GM12875 (cell line): ENCODE measurements at regions not wholly inside any gene's neighbourhood (a gene's known extent, or its start where the extent isn't known, plus 50 kb on each side); places are given as distances from the start of the nearest gene placed in this dataset.

Experiments used
- H3K4me3 ChIP-seq: one replicate; pipeline ENCODE4 v1.5.1; 2011; ENCODE audit warnings: low read depth, low read length, control low read depth
- CTCF ChIP-seq: IDR thresholded peaks from 2 replicates; pipeline ENCODE4 v1.5.1; 2011; ENCODE audit warnings: low read depth, mild to moderate bottlenecking, control low read depth, inconsistent platforms, low read length, moderate library complexity, borderline replicate concordance; ENCODE audit not compliant: insufficient read depth

GRCh38 chr6:163954088-163954775, 539.7 kb downstream of the QKI start:
- H3K4me3 ChIP-seq: no peak overlapping the region
- no peak for TF ChIP-seq CTCF

- TF ChIP-seq CTCF: no peak
- no peak overlapping the region for H3K4me3 ChIP-seq
Observed at GRCh38 chr6:163952005-163952404, 537.5 kb downstream of the QKI start.

GRCh38 chr6:163951326-163951725, 536.8 kb downstream of the QKI start:
- no peak overlapping the region for H3K4me3 ChIP-seq
- TF ChIP-seq CTCF: no peak

DNA sequence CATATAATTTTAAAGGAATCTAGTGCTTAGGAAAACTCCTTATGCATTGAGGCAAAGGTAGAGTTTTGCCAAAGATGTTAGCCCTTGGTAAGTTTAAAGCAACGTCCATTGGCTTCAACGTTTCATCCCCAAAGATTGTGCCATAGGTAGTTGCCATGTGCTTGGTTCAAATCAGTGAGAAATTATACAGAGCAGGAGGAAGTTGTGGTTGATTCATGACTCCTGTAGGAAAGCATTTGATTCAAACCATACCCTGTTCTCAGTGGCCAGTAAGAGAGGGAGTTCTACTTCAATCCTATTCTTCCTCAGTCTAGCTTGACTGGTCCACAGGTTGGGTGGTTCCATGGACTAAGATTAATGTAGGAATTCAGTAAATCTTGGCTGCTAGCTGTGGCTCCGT, 535.6 kb downstream of the QKI start:
- no peak overlapping the region for H3K4me3 ChIP-seq
- no peak for TF ChIP-seq CTCF

- TF ChIP-seq CTCF: no peak
- no peak overlapping the region for H3K4me3 ChIP-seq
Observed at GRCh38 chr6:163949431-163949830, 534.9 kb downstream of the QKI start.

- no peak for TF ChIP-seq CTCF
Observed at GRCh38 chr6:163948250-163948649, 533.7 kb downstream of the QKI start.

DNA sequence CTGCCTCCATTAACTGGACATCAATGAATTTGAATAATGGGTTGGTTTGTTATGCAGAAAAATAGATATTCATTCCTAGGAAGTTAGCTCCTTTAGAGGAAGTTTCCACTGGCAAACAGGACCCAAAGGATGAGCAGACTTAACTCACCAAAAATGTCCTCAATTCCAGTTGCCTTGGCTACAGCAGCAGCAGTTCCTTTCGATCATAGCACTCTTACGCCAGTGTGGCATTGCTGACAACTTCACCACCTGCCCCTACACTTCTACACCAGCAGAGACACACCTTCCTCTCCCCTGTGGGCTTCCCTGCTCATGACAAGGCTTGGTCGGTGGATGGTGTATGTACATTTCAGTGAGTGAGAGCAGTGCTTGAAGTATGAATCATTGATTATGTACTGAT, 532.8 kb downstream of the QKI start:
- TF ChIP-seq CTCF: no peak
- H3K4me3 ChIP-seq: no peak overlapping the region

More at GRCh38 chr6:163948250-163948649, 533.7 kb downstream of the QKI start:
- no peak overlapping the region for H3K4me3 ChIP-seq
